ENCODE measurements at regions not wholly inside any gene's neighbourhood (a gene's known extent, or its start where the extent isn't known, plus 50 kb on each side); places are given as distances from the start of the nearest gene placed in this dataset.

DNA sequence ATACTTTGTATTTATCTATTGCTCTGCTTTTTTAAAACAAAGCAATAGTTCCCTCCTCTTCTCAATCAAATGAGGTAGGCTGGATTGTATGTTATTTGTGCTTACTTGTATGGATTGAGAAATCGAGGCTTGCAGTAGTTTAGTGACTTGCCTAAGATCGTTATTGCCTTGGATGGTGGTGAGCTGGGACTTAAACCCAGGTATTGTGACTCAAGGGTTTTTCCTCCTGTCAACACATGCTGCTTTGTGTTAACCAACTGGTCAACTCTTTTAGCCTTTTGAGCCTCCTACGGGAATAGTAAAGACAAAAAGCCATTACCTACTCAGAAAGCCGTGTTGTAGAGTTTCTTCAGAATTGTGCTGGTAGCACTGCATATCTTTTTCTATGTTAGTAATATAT is 95.2 kb upstream of the THUMPD2 start:
- H4K20me1 ChIP-seq (ENCODE audit: insufficient read depth, low read length): no peaks in the 10 kb centered on the region
- H3K79me2 ChIP-seq (ENCODE audit: low read length): no peaks in the 10 kb centered on the region
- H3K27ac ChIP-seq (ENCODE audit: low read length): no peak overlapping the region
- no peak overlapping the region for H2AFZ ChIP-seq (ENCODE audit: low read depth, low read length)
- H3K4me2 ChIP-seq (ENCODE audit: low read length): no peak overlapping the region
- H3K9me3 ChIP-seq (ENCODE audit: insufficient read depth, low read length): no peaks in the 10 kb centered on the region
- H3K36me3 ChIP-seq (replicated peaks; ENCODE audit: low read depth, low read length): no peaks in the 10 kb centered on the region
- H3K9ac ChIP-seq (ENCODE audit: low read length): no peak overlapping the region
- H3K4me1 ChIP-seq (ENCODE audit: low read length): no peaks in the 10 kb centered on the region
- no peak for TF ChIP-seq EZH2phosphoT487 (IDR thresholded peaks at IDR 0.05; ENCODE audit: low read depth)
- TF ChIP-seq, protein P1, sequence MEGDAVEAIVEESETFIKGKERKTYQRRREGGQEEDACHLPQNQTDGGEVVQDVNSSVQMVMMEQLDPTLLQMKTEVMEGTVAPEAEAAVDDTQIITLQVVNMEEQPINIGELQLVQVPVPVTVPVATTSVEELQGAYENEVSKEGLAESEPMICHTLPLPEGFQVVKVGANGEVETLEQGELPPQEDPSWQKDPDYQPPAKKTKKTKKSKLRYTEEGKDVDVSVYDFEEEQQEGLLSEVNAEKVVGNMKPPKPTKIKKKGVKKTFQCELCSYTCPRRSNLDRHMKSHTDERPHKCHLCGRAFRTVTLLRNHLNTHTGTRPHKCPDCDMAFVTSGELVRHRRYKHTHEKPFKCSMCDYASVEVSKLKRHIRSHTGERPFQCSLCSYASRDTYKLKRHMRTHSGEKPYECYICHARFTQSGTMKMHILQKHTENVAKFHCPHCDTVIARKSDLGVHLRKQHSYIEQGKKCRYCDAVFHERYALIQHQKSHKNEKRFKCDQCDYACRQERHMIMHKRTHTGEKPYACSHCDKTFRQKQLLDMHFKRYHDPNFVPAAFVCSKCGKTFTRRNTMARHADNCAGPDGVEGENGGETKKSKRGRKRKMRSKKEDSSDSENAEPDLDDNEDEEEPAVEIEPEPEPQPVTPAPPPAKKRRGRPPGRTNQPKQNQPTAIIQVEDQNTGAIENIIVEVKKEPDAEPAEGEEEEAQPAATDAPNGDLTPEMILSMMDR (IDR thresholded peaks at IDR 0.05; ENCODE audit: low read depth, low read length): no peak
- no peak overlapping the region for H3K4me3 ChIP-seq (ENCODE audit: low read length)
- H3K27me3 ChIP-seq (ENCODE audit: low read depth, low read length): no peaks in the 10 kb centered on the region

DNA sequence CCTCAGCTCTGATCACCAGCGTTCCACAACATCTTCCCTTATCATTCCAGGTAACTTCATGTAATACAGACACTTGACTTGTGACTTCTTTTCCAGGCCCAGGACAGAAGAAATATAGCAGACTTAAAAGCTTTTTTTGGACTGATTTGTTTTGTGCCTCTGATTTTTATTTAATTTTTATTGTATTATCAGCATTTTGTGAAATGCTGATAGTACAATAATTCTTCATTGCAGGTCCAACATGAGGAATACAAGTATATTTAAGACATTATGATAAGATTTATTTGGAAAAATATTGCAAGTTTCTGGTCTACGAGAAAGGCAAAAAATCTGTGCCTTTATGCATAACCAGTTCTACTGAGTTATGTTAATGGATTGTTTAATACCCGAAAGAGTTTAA is 94.5 kb upstream of the THUMPD2 start:
- Histone ChIP-seq H3K9me3 (ENCODE audit: insufficient read depth, low read length) (no peaks in the 10 kb centered on the region), H3K27me3 (ENCODE audit: low read depth, low read length) (no peaks in the 10 kb centered on the region), H3K27ac (ENCODE audit: low read length) (no peak overlapping the region), H3K79me2 (ENCODE audit: low read length) (no peaks in the 10 kb centered on the region), H4K20me1 (ENCODE audit: insufficient read depth, low read length) (no peaks in the 10 kb centered on the region), H3K4me2 (ENCODE audit: low read length) (no peak overlapping the region), H3K4me3 (ENCODE audit: low read length) (no peak overlapping the region), H2AFZ (ENCODE audit: low read depth, low read length) (no peak overlapping the region), H3K36me3 (replicated peaks; ENCODE audit: low read depth, low read length) (no peaks in the 10 kb centered on the region), H3K4me1 (ENCODE audit: low read length) (no peaks in the 10 kb centered on the region), H3K9ac (ENCODE audit: low read length) (no peak overlapping the region)
- TF ChIP-seq, protein P1 (IDR thresholded peaks at IDR 0.05; ENCODE audit: low read depth, low read length): no peak
- no peak for TF ChIP-seq EZH2phosphoT487 (IDR thresholded peaks at IDR 0.05; ENCODE audit: low read depth)

DNA sequence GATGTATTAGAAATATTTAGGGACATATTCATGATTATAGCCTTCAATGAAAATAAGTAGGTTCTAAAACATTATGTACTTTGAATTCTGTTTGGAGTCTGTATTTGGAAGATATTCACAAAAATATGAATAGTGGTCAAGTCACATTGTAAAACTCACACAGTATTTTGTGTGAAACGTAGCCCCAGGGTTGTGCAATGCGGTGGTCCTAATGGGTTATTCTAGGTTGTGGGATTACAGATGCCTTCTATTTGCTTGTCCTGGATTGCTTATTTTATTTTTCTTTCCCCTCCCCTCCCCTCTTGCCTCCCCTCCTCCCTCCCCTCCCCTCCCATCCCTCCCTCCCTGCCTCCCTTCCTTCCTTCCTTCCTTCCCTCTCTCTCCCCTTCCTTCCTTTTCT is 93.7 kb upstream of the THUMPD2 start:
- Histone ChIP-seq H4K20me1 (ENCODE audit: insufficient read depth, low read length) (no peaks in the 10 kb centered on the region), H3K27ac (ENCODE audit: low read length) (no peak overlapping the region), H3K4me3 (ENCODE audit: low read length) (no peak overlapping the region), H3K9me3 (ENCODE audit: insufficient read depth, low read length) (no peaks in the 10 kb centered on the region), H3K9ac (ENCODE audit: low read length) (no peak overlapping the region), H3K27me3 (ENCODE audit: low read depth, low read length) (no peaks in the 10 kb centered on the region), H3K36me3 (replicated peaks; ENCODE audit: low read depth, low read length) (no peaks in the 10 kb centered on the region), H3K79me2 (ENCODE audit: low read length) (no peaks in the 10 kb centered on the region), H2AFZ (ENCODE audit: low read depth, low read length) (no peak overlapping the region), H3K4me2 (ENCODE audit: low read length) (no peak overlapping the region), H3K4me1 (ENCODE audit: low read length) (no peaks in the 10 kb centered on the region)
- no peak for TF ChIP-seq EZH2phosphoT487 (IDR thresholded peaks at IDR 0.05; ENCODE audit: low read depth)
- TF ChIP-seq, protein P1 (IDR thresholded peaks at IDR 0.05; ENCODE audit: low read depth, low read length): no peak

DNA sequence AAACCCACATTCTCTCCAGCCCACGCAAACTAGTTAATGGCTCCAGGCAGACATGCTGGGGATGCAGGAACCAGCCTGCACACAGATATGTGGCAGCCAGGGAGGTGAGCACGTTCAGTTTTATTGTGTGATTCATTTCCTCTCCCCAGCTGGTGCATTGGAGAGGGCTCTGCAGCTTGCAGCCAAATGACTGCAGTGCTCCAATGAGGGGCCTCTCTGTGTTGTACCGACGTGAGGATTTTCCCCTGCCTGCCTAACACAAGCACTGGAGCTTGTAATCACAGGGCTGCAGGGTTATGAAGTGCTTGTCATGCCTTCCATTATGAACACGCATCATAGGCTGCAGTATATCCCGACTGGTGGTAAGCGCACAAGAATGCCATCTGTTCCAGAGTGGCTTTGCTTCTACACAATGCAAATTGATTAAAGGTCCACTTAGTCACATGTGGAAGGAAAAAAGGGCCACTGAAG is 92.3 kb upstream of the THUMPD2 start:
- H2AFZ ChIP-seq (ENCODE audit: low read depth, low read length): no peak overlapping the region
- no peaks in the 10 kb centered on the region for H3K9me3 ChIP-seq (ENCODE audit: insufficient read depth, low read length)
- H3K27ac ChIP-seq (ENCODE audit: low read length): no peak overlapping the region
- no peak overlapping the region for H3K4me2 ChIP-seq (ENCODE audit: low read length)
- no peak overlapping the region for H3K4me3 ChIP-seq (ENCODE audit: low read length)
- no peaks in the 10 kb centered on the region for H3K27me3 ChIP-seq (ENCODE audit: low read depth, low read length)
- no peaks in the 10 kb centered on the region for H4K20me1 ChIP-seq (ENCODE audit: insufficient read depth, low read length)
- TF ChIP-seq EZH2phosphoT487 (IDR thresholded peaks at IDR 0.05; ENCODE audit: low read depth): no peak
- TF ChIP-seq, protein P1 (IDR thresholded peaks at IDR 0.05; ENCODE audit: low read depth, low read length): no peak
- no peaks in the 10 kb centered on the region for H3K79me2 ChIP-seq (ENCODE audit: low read length)
- H3K9ac ChIP-seq (ENCODE audit: low read length): no peak overlapping the region
- no peaks in the 10 kb centered on the region for H3K36me3 ChIP-seq (replicated peaks; ENCODE audit: low read depth, low read length)
- no peaks in the 10 kb centered on the region for H3K4me1 ChIP-seq (ENCODE audit: low read length)

Data from OCI-LY3 (cell line).